HG03342 (cell line): ENCODE measurements at regions not wholly inside any gene's neighbourhood (a gene's known extent, or its start where the extent isn't known, plus 50 kb on each side); places are given as distances from the start of the nearest gene placed in this dataset.

Experiments
- ATAC-seq: cut with Tn5 transposase; IDR thresholded peaks from one replicate; pipeline ENCODE4 v1.9.1; 2021; ENCODE audit warnings: mild to moderate bottlenecking, moderate library complexity; ENCODE audit not compliant: unreplicated experiment

DNA sequence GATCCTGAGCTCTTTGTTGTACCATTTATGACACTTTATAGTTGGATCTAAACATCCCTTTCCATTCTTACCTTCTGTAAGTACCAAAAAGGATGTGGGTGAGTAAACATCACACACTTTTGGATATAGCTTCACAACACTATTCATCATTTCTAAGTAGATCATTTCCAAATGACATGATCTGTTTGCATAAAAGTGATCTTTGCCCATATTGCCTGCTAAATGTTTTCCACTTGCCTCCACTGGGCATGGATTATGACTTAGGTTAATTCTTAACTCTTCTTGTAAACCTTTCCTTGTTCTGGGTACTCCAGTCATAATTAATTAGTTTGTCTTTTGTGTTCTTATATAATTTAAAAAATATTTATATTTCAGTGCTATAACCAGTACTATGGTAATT, 244.9 kb upstream of the AGA start:
- no peak for ATAC-seq

DNA sequence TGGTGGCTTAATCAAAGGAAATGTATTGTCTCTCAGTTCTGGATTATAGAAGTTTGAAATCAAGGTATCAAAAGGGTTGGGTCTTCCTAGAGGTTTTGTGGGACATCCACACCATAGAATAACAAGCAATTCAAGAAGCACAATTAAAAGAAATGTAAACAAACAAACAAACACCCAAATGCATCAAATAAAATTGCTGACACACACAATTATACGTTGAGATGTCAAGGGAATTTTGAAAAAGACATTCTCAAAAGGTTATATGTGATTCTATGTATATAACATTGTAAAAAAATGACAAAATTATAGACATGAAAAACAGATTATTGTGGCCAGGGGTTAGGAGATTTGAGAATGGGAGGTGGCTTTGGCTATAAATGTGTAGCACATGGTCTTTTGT, 250.7 kb upstream of the AGA start:
- no peak for ATAC-seq

DNA sequence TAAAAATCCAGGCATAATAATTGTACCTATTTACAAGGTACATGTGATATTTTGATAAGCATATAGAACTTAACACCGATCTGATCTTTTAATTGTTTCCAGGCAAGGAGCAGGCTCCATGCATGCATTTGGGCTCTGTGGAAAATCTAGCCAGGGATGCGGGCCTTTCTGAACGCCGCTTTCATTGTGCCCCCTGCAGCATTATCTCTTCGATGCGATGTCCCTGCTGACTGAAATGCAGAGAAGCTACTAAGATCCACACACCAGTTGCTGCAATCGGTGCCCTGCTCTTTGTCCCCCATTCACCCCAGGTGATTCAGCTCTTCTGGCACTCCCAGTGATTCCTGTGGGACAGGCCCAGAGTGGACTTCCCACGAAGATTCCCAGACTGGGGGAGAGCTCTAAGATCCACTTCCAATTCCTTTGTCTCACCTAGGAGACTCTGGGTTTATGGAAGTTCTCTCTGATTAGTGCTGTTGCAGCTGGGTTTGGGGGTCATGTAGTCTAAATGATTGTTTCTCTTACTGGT, 254.3 kb upstream of the AGA start:
- no peak for ATAC-seq

DNA sequence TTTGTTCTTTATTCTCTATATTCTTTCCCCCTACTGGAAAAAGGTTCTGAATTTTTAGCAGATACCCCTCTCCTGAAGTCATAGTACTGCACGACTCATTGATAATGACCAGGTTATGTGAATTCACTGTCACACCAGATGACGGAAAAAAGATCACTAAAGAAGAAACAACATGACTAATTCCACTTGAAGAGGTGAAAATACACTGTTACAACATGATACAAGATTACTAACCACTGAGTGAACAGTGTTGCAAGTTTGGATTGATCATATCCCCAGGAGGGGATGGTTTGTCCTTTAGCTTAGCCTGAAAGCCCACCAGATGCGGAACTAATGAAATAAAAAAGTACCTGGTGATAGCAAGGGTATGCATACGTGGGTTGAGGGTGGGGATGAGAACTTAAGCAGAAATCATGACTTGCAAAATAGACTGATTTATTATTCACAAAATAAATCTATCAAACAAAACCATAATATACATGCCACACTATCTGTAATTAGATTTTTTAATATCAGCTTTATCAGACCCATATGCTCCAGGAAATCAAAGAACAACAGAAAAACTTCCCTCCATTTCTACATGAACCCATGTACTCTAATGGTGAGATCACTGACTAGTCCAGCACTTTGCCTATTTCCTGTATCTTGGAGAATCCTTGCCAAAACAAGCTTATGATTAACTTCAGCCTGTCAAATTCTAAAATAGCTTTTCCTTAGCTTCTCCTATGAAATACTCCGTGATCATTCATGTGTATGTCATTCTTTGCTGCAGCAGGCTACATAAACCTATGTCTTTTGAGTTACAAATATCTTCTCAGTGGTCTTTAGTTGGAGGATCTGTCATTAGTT, 257.4 kb upstream of the AGA start:
- ATAC-seq: no peak

- no peak for ATAC-seq
Observed at GRCh38 chr4:177706916-177707315, 264.7 kb upstream of the AGA start.

- no peak for ATAC-seq
Observed at GRCh38 chr4:177713454-177713853, 271.2 kb upstream of the AGA start.

GRCh38 chr4:177717407-177717806, 275.2 kb upstream of the AGA start:
- no peak for ATAC-seq

DNA sequence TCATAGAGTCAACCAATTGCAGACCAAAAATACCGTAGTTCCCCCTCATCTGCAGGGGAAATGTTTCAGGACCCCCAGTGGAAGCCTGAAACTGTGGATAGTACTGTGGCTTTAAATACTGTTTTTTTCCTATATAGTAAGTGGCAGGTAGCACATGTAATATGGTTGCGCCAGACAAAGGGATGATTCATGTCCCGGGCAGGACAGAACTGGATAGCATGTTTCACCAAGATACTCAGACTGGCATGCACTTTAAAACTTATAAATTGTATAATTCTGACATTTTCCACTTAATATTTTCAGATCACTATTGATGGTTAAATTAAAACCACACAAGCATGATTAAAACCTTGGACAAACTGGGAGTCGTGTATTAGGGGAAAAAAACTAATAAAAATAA, 276.3 kb upstream of the AGA start:
- no peak for ATAC-seq

DNA sequence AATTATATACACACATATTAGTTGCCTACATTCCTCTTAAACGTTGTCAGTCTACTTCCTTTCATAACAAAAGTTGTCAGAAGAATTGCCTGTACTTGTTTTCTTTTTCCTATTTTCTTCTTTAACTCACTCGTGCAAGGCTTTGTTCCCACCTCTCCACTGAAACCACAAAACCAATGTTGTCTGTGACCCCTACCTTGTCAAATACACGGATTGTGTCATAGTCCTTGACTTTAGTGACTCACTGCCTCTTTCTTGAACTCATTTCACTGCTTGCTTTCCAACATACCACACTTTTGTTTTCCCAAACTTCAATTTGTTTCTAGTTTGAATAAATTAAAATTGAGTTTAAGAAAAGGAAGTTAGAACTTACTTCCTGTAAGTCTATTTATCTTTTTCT, 283.9 kb upstream of the AGA start:
- ATAC-seq: no peak

- ATAC-seq: no peak
Observed at GRCh38 chr4:177728361-177729152, 286.3 kb upstream of the AGA start.

GRCh38 chr4:177729681-177730080, 287.4 kb upstream of the AGA start:
- no peak for ATAC-seq

- ATAC-seq: no peak
Observed at GRCh38 chr4:177737387-177737940, 295.2 kb upstream of the AGA start.

GRCh38 chr4:177740563-177740962, 298.3 kb upstream of the AGA start:
- no peak for ATAC-seq

- ATAC-seq: no peak
Observed at GRCh38 chr4:177759729-177760128, 317.5 kb upstream of the AGA start.

DNA sequence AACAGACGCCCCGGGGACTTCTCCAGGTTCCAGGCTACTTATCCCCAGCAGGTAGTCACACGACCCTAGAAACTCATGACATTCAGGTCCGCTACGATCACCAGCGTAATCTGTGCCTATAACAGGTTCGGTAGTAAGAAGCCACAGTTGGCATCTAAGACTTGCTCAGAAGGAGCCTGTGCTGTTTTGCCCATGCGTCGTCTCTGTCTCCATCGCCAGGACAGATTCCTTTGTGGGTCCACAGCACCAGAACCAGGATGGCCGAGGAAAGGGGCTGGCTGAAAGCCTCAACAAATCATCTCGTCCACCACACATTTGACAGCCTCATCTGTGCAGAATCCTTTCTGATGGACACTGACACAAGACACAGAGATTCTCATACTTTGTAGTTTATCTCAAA, 319.5 kb upstream of the AGA start:
- ATAC-seq: no peak

GRCh38 chr4:177769155-177769554, 326.9 kb upstream of the AGA start:
- no peak for ATAC-seq

GRCh38 chr4:177770776-177771175, 328.5 kb upstream of the AGA start:
- ATAC-seq: no peak

- no peak for ATAC-seq
Observed at GRCh38 chr4:177771645-177772044, 329.4 kb upstream of the AGA start.

DNA sequence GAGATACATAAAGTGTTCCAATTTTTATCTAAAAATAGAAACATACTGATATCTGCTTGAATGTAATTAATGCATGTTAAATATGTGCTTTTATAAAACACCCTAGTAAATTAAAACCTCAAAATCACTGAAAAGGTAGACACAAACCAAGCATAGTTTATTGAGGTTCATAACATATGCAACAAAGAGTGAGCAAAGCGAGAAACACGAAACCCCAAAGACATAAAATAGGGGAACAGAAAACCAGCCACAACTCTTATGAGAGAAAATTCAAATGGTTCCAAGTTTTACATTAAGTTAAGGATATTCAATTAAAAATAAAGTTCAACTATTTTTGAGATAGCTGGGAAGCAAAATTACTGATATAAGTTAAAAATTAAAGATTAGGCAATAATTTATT, 336.4 kb upstream of the AGA start:
- peak; percentile 80 for ATAC-seq

DNA sequence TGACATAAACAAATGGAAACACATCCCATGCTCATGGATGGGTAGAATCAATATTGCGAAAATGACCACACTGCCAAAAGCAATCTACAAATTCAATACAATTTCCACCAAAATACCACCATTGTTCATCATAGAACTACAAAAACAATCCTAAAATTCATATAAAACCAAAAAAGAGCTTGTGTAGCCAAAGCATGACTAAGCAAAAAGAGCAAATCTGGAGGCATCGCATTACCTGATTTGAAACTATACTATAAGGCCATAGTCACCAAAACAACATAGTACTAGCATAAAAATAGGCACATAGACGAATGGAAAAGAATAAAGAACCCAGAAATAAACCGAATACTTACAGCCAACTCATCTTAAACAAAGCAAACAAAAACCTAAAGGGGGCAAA, 342.8 kb upstream of the AGA start:
- ATAC-seq: no peak

DNA sequence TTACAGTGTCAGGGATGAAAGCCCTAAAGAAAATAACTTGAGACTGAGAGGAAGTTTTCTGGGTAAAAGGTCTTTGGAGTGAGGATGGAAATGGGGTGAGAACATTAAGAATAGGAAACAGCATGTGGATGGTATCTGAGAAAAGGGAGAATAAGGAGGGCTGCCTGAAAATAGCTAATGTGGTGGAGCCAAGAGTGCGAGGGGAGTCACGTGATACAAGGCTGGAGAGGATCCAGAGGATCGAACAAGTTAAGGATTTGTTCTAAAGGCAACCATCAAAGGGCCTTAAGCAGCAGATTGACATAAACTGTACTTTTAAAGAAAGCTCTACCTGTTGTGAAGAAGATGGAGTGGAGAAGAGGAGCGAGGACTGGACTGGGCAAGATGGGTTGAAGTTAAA, 347.4 kb upstream of the AGA start:
- ATAC-seq: no peak

- no peak for ATAC-seq
Observed at GRCh38 chr4:177791188-177791587, 349.0 kb upstream of the AGA start.
